Endodermal cell (in vitro differentiated cells): ENCODE measurements at regions not wholly inside any gene's neighbourhood (a gene's known extent, or its start where the extent isn't known, plus 50 kb on each side); places are given as distances from the start of the nearest gene placed in this dataset.

Experiments used
- DNase-seq: peaks from one replicate; pipeline ENCODE4 v3.0.0-alpha.2; 2017
- H3K27ac ChIP-seq: 2 replicates; pipeline ENCODE4 v1.5.1; 2013; ENCODE audit warnings: mild to moderate bottlenecking, low read depth, low read length, moderate library complexity
- H3K27me3 ChIP-seq: 2 replicates; pipeline ENCODE4 v1.6.1; 2013; ENCODE audit warnings: mild to moderate bottlenecking, low read length, moderate library complexity; ENCODE audit not compliant: insufficient read depth, control insufficient read depth, poor library complexity, severe bottlenecking
- H3K36me3 ChIP-seq: 2 replicates; pipeline ENCODE4 v1.7.0; 2013; ENCODE audit warnings: mild to moderate bottlenecking, low read length, moderate library complexity; ENCODE audit not compliant: control insufficient read depth, insufficient read depth
- H3K4me1 ChIP-seq: one replicate; pipeline ENCODE4 v1.7.0; 2013; ENCODE audit warnings: low read length; ENCODE audit not compliant: control insufficient read depth, insufficient read depth
- H3K4me3 ChIP-seq: 2 replicates; pipeline ENCODE4 v1.5.1; 2013; ENCODE audit warnings: mild to moderate bottlenecking, low read length, moderate library complexity
- H3K9ac ChIP-seq: 2 replicates; pipeline ENCODE4 v1.6.1; 2013; ENCODE audit warnings: mild to moderate bottlenecking, low read length, moderate library complexity; ENCODE audit not compliant: poor library complexity, severe bottlenecking; ENCODE audit errors: extremely low read depth
- H3K9me3 ChIP-seq: 2 replicates; pipeline ENCODE4 v1.6.1; 2013; ENCODE audit warnings: mild to moderate bottlenecking, low read length, moderate library complexity; ENCODE audit not compliant: control insufficient read depth
- H3K27ac Mint-ChIP-seq: 2 replicates; pipeline ENCODE4 v1.8.0; 2020; ENCODE audit warnings: mixed read lengths
- H3K27me3 Mint-ChIP-seq: 2 replicates; pipeline ENCODE4 v1.8.0; 2021; ENCODE audit warnings: mild to moderate bottlenecking, mixed read lengths; ENCODE audit not compliant: insufficient read depth
- H3K36me3 Mint-ChIP-seq: 2 replicates; pipeline ENCODE4 v1.8.0; 2020; ENCODE audit warnings: low read depth, mixed read lengths
- H3K4me1 Mint-ChIP-seq: 2 replicates; pipeline ENCODE4 v1.8.0; 2020; ENCODE audit warnings: mixed read lengths
- H3K4me3 Mint-ChIP-seq: 2 replicates; pipeline ENCODE4 v1.8.0; 2020; ENCODE audit warnings: mild to moderate bottlenecking, moderate library complexity, mixed read lengths
- H3K9me3 Mint-ChIP-seq: 2 replicates; pipeline ENCODE4 v1.8.0; 2020; ENCODE audit warnings: mild to moderate bottlenecking, mixed read lengths
- WGBS, 2 experiments: methylation state at CpG; one replicate each; pipeline versions ENCODE4 v1.1.5 to v1.1.7; 2013; ENCODE audit warnings: missing lambda C conversion rate in 2 of 2, mixed read lengths in 1 of 2; ENCODE audit not compliant: insufficient coverage in 1 of 2, insufficient read length in 1 of 2; 5-methylcytosine and 5-hydroxymethylcytosine counted together
- TF ChIP-seq, protein P1 (sequence below): fragments of 200-600 bp; sonication (generic); conservative IDR thresholded peaks from 2 replicates; pipeline ENCODE4 v1.5.0; 2021; ENCODE audit warnings: antibody characterized with exemption, mild to moderate bottlenecking

- no peaks in the 10 kb centered on the region for H3K9me3 ChIP-seq
- Mint-ChIP-seq H3K27ac (no peak overlapping the region), H3K4me3 (no peak overlapping the region), H3K27me3 (peaks cover 11% of the 10 kb centered on the region), H3K9me3 (no peaks in the 10 kb centered on the region), H3K4me1 (peaks cover 13% of the 10 kb centered on the region), H3K36me3 (no peaks in the 10 kb centered on the region)
- no peak overlapping the region for H3K27ac ChIP-seq
- no peak overlapping the region for H3K9ac ChIP-seq
- peaks cover 2% of the 10 kb centered on the region for H3K4me1 ChIP-seq
- TF ChIP-seq, protein P1, sequence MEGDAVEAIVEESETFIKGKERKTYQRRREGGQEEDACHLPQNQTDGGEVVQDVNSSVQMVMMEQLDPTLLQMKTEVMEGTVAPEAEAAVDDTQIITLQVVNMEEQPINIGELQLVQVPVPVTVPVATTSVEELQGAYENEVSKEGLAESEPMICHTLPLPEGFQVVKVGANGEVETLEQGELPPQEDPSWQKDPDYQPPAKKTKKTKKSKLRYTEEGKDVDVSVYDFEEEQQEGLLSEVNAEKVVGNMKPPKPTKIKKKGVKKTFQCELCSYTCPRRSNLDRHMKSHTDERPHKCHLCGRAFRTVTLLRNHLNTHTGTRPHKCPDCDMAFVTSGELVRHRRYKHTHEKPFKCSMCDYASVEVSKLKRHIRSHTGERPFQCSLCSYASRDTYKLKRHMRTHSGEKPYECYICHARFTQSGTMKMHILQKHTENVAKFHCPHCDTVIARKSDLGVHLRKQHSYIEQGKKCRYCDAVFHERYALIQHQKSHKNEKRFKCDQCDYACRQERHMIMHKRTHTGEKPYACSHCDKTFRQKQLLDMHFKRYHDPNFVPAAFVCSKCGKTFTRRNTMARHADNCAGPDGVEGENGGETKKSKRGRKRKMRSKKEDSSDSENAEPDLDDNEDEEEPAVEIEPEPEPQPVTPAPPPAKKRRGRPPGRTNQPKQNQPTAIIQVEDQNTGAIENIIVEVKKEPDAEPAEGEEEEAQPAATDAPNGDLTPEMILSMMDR = no peak
- 93 to 94% methylated on average over 6 to 7 of the region's 7 CpGs for WGBS, 2 experiments
- no peaks in the 10 kb centered on the region for H3K27me3 ChIP-seq
- no peak overlapping the region for H3K4me3 ChIP-seq
- H3K36me3 ChIP-seq = no peaks in the 10 kb centered on the region
- DNase-seq = no peak
Observed at GRCh38 chr5:17370651-17371050, 127.4 kb upstream of the TAF11L2 start.

DNA sequence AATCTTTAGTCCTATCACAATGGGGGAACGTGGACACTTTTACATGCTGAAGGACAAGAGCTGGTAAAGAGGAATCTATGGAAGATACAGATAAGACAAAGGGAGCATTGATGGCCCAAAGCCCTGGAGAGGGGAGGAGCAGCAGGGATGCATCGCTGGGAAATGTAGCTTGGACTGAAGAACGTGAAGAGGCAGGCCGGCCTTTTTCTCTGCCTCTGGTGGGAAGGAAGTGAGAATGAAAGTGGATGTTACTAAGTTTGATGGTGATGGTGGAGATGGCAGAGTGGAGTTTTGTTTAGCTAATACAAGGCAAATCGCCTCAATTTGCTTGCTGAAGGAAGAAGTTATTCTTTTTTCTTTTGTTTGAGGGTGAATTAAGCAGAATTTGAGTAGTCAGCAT lies 124.6 kb upstream of the TAF11L2 start:
- Histone ChIP-seq H3K4me1 (no peaks in the 10 kb centered on the region), H3K27ac (no peak overlapping the region), H3K9me3 (no peaks in the 10 kb centered on the region), H3K9ac (no peak overlapping the region), H3K36me3 (no peaks in the 10 kb centered on the region), H3K27me3 (no peaks in the 10 kb centered on the region), H3K4me3 (no peak overlapping the region)
- DNase-seq = no peak
- Mint-ChIP-seq H3K4me3 (no peak overlapping the region), H3K27me3 (peaks cover 4% of the 10 kb centered on the region), H3K4me1 (peaks cover 8% of the 10 kb centered on the region), H3K36me3 (no peaks in the 10 kb centered on the region), H3K9me3 (peaks cover 3% of the 10 kb centered on the region), H3K27ac (no peak overlapping the region)
- 59 to 66% methylated on average over 5 of the region's 5 CpGs for WGBS, 2 experiments
- TF ChIP-seq, protein P1 = no peak

- Histone ChIP-seq H3K4me1 (no peaks in the 10 kb centered on the region), H3K9me3 (no peaks in the 10 kb centered on the region), H3K27me3 (no peaks in the 10 kb centered on the region), H3K36me3 (no peaks in the 10 kb centered on the region), H3K9ac (no peak overlapping the region), H3K27ac (no peak overlapping the region), H3K4me3 (no peak overlapping the region)
- H3K4me3 Mint-ChIP-seq = no peak overlapping the region
- no peak for DNase-seq
- no peak overlapping the region for H3K27ac Mint-ChIP-seq
- TF ChIP-seq, protein P1 = no peak
- 53 to 70% methylated on average over 6 to 7 of the region's 7 CpGs for WGBS, 2 experiments
- H3K4me1 Mint-ChIP-seq = peaks cover 8% of the 10 kb centered on the region
- H3K9me3 Mint-ChIP-seq = peaks cover 3% of the 10 kb centered on the region
- no peaks in the 10 kb centered on the region for H3K36me3 Mint-ChIP-seq
- peaks cover 4% of the 10 kb centered on the region for H3K27me3 Mint-ChIP-seq
Observed at GRCh38 chr5:17373814-17374556, 124.0 kb upstream of the TAF11L2 start.
